ENCODE measurements at regions not wholly inside any gene's neighbourhood (a gene's known extent, or its start where the extent isn't known, plus 50 kb on each side); places are given as distances from the start of the nearest gene placed in this dataset.

DNA sequence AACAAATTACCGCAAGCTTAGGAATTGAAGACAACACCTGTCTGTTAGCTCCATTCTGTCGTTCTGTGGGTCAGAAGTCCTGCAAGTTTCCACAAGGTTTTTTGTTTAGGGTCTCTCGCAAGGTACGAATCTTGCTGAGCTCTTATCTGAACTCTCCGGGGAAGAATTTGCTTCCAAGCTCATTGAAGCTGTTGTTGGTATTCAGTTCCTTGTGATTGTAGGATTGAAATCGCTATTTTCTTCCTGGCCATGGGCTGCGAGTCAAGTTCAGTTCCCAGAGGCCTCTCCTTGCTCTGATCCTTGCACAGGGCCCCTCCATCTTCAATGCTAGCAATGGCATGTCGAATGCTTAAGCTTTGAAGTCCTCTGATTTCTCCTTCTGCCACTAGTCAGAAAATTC is 53.5 kb upstream of the CNTLN start:
- TF ChIP-seq EZH2 (IDR thresholded peaks at IDR 0.05; ENCODE audit: low read depth, unreplicated experiment), result no peak
- TF ChIP-seq EZH2phosphoT487 (IDR thresholded peaks at IDR 0.05; ENCODE audit: unreplicated experiment), result no peak
- no peak for TF ChIP-seq CTCF (conservative IDR thresholded peaks at IDR 0.05; ENCODE audit: low read depth in 2 of 2)
- no peak for TF ChIP-seq POLR2AphosphoS5 (IDR thresholded peaks at IDR 0.05; ENCODE audit: low read depth)
- TF ChIP-seq, protein P1, sequence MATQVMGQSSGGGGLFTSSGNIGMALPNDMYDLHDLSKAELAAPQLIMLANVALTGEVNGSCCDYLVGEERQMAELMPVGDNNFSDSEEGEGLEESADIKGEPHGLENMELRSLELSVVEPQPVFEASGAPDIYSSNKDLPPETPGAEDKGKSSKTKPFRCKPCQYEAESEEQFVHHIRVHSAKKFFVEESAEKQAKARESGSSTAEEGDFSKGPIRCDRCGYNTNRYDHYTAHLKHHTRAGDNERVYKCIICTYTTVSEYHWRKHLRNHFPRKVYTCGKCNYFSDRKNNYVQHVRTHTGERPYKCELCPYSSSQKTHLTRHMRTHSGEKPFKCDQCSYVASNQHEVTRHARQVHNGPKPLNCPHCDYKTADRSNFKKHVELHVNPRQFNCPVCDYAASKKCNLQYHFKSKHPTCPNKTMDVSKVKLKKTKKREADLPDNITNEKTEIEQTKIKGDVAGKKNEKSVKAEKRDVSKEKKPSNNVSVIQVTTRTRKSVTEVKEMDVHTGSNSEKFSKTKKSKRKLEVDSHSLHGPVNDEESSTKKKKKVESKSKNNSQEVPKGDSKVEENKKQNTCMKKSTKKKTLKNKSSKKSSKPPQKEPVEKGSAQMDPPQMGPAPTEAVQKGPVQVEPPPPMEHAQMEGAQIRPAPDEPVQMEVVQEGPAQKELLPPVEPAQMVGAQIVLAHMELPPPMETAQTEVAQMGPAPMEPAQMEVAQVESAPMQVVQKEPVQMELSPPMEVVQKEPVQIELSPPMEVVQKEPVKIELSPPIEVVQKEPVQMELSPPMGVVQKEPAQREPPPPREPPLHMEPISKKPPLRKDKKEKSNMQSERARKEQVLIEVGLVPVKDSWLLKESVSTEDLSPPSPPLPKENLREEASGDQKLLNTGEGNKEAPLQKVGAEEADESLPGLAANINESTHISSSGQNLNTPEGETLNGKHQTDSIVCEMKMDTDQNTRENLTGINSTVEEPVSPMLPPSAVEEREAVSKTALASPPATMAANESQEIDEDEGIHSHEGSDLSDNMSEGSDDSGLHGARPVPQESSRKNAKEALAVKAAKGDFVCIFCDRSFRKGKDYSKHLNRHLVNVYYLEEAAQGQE (IDR thresholded peaks at IDR 0.05; ENCODE audit: unreplicated experiment), result no peak
- TF ChIP-seq JUNB (IDR thresholded peaks at IDR 0.05; ENCODE audit: unreplicated experiment), result no peak
- no peak for TF ChIP-seq ZNF114 (CRISPR knock-in tag; IDR thresholded peaks at IDR 0.05)
- TF ChIP-seq CREB1 (CRISPR knock-in tag; IDR thresholded peaks at IDR 0.05; ENCODE audit: low read depth), result no peak
